Endothelial cell (in vitro differentiated cells): ENCODE measurements at regions not wholly inside any gene's neighbourhood (a gene's known extent, or its start where the extent isn't known, plus 50 kb on each side); places are given as distances from the start of the nearest gene placed in this dataset.
A peak's percentile ranks its signal among the peaks of the same experiment; 100 is the strongest.
"Not testable (repeated sequence)": the region's sequence is repeated elsewhere in the genome, so short reads cannot be mapped to it uniquely, and the experiment has no call there.

Experiments used
- DNase-seq: peaks from one replicate; pipeline ENCODE4 v3.0.0; 2021; ENCODE audit warnings: low spot score
- H3K27ac Mint-ChIP-seq: one replicate; pipeline ENCODE4 v1.8.0; 2021; ENCODE audit warnings: mixed read lengths, inconsistent platforms; ENCODE audit not compliant: unreplicated experiment
- H3K27me3 Mint-ChIP-seq: one replicate; pipeline ENCODE4 v1.8.0; 2021; ENCODE audit warnings: mild to moderate bottlenecking, moderate library complexity, mixed read lengths, inconsistent platforms; ENCODE audit not compliant: unreplicated experiment
- H3K36me3 Mint-ChIP-seq: one replicate; pipeline ENCODE4 v1.8.0; 2021; ENCODE audit warnings: mild to moderate bottlenecking, low read depth, mixed read lengths, inconsistent platforms; ENCODE audit not compliant: unreplicated experiment
- H3K4me1 Mint-ChIP-seq: one replicate; pipeline ENCODE4 v1.8.0; 2021; ENCODE audit warnings: mild to moderate bottlenecking, mixed read lengths, inconsistent platforms; ENCODE audit not compliant: unreplicated experiment
- H3K4me3 Mint-ChIP-seq: one replicate; pipeline ENCODE4 v1.8.0; 2021; ENCODE audit warnings: mild to moderate bottlenecking, mixed read lengths, inconsistent platforms; ENCODE audit not compliant: unreplicated experiment
- H3K9me3 Mint-ChIP-seq: one replicate; pipeline ENCODE4 v1.8.0; 2021; ENCODE audit warnings: mixed read lengths, inconsistent platforms; ENCODE audit not compliant: unreplicated experiment
- TF ChIP-seq, protein P1 (sequence below): fragments of 200-600 bp; sonication (generic); IDR thresholded peaks from one replicate; pipeline ENCODE4 v1.5.0; 2021; ENCODE audit warnings: antibody characterized with exemption; ENCODE audit not compliant: unreplicated experiment

DNA sequence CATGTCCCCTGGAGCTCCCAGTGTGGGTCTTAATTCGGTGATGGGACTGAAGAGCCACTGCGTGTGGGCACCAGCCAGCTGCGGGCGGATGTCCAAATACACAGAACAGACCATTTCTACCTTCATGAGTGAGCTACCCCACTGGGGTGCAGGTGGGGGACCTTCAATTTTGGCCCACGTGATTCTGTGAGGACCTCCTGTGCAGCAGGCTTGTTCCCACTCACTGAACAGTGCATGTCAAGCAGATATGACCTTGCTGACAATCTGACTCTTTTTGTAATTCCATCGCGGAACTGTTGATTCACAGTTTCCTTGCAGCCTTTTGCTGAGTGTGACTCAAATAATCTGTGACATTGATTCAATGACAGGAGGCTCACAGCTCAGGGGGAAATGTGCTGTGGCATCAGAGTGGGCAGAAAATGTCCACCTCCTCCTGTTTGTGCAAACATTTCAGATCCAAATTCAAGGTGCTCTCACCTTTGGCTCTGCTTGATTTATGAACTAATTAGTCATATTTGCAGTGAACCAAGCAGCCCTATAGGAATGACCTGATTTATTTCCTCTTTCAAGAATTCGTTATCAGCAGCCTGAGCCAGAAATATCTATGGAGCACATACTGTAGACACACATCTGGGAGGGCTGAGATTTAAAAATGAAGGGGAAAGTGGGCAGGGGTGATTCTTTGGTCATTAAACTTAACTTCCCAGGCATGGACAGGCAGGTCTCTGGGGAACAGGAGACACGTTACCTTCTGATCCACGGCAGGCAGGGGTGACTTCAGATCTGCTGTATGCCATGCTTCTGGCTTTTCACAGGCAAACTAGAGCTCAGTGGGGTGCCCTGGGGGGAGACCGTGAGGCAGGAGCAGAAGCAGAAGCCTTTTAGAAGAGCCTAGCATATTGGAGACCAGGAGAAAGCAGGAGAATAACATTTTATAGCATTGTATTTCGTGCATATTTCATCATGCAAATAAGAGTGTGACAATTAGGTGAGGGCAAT lies 170.0 kb upstream of the KL start:
- DNase-seq, result no peak
- H3K27me3 Mint-ChIP-seq, result no peaks in the 10 kb centered on the region
- H3K4me3 Mint-ChIP-seq, result no peak overlapping the region
- H3K4me1 Mint-ChIP-seq, result no peaks in the 10 kb centered on the region
- peaks cover 3% of the 10 kb centered on the region for H3K36me3 Mint-ChIP-seq
- TF ChIP-seq, protein P1, sequence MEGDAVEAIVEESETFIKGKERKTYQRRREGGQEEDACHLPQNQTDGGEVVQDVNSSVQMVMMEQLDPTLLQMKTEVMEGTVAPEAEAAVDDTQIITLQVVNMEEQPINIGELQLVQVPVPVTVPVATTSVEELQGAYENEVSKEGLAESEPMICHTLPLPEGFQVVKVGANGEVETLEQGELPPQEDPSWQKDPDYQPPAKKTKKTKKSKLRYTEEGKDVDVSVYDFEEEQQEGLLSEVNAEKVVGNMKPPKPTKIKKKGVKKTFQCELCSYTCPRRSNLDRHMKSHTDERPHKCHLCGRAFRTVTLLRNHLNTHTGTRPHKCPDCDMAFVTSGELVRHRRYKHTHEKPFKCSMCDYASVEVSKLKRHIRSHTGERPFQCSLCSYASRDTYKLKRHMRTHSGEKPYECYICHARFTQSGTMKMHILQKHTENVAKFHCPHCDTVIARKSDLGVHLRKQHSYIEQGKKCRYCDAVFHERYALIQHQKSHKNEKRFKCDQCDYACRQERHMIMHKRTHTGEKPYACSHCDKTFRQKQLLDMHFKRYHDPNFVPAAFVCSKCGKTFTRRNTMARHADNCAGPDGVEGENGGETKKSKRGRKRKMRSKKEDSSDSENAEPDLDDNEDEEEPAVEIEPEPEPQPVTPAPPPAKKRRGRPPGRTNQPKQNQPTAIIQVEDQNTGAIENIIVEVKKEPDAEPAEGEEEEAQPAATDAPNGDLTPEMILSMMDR, result no peak
- no peak overlapping the region for H3K27ac Mint-ChIP-seq
- no peaks in the 10 kb centered on the region for H3K9me3 Mint-ChIP-seq

DNA sequence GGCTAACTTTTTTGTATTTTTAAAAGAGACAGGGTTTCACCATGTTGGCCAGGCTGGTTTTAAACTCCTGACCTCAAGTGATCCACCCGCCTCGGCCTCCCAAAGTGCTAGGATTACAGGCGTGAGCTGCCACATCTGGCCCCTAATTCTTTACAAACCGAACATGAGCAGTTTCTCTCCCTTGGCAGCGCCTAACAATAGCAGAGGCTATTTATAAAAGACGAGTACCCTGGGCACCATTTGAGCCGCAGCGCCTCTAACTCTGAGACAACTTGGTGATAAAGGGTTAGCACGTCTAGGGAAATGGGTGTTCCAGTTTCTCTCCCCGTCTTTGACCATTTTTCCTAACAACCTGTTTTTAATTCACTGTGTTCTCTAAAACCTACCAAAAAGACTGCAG lies 168.2 kb upstream of the KL start:
- not testable (repeated sequence) for H3K27me3 Mint-ChIP-seq, H3K4me1 Mint-ChIP-seq, H3K9me3 Mint-ChIP-seq, H3K36me3 Mint-ChIP-seq, DNase-seq, H3K27ac Mint-ChIP-seq, H3K4me3 Mint-ChIP-seq

DNA sequence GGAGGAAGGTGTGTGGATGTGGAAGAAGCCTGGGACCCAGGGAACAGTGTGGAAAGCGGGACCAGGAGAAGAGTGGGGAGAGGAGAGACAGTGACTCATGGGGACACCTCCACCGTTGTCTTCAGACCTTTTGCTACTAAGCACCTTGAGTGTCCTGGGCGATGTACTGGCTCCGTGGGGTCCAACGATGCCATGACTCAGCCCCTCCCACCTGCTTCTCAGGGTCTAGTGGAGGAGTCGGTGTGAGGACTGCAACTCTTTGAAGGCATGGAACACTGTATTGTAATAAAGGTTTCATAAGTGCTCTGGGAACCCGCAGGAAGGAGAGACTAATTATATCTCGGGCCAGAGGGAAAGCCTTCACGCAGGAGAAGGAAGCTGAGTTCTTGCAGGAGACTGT lies 166.9 kb upstream of the KL start:
- Mint-ChIP-seq H3K4me3 (no peak overlapping the region), H3K27ac (peak overlapping the region; percentile 51), H3K27me3 (no peaks in the 10 kb centered on the region), H3K4me1 (no peaks in the 10 kb centered on the region), H3K9me3 (no peaks in the 10 kb centered on the region), H3K36me3 (no peaks in the 10 kb centered on the region)
- no peak for DNase-seq
- TF ChIP-seq, protein P1, result no peak

DNA sequence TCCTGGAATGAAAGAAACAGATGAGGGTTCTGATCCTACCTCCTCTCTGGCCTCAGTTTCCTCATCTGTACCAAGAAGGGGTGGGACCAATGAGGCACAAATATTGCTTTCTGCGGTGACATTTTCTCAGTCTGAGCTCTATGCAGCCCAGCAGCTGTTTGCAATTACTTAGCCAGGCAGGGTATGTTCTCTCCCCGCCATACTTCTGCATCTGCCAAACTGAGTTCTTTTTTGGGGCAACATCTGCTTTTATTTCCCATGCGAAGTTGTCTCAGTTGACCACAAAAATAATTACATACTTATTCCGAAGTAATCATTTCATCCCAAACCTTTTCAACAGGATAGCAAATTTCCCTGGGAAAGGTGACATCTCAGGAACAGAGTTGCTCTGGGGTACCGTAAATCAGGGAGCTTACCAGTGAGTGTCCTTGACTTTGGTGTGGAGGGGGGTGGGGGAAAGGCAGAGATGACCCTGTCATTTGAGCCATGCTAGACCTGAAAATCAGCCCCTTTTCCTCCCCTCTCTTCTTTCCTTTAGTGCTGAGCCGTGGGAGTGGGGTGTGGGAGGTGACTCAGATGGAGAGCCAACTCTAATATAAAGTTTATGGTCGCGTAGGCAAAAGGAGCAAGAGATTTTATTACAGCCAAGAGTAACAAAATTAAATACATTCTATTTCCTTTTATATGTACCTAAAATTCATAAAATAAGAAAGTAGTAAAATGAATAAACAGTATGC lies 165.7 kb upstream of the KL start:
- no peaks in the 10 kb centered on the region for H3K36me3 Mint-ChIP-seq
- H3K4me3 Mint-ChIP-seq, result no peak overlapping the region
- TF ChIP-seq, protein P1, result no peak
- no peaks in the 10 kb centered on the region for H3K27me3 Mint-ChIP-seq
- no peak for DNase-seq
- no peaks in the 10 kb centered on the region for H3K4me1 Mint-ChIP-seq
- no peaks in the 10 kb centered on the region for H3K9me3 Mint-ChIP-seq
- no peak overlapping the region for H3K27ac Mint-ChIP-seq

DNA sequence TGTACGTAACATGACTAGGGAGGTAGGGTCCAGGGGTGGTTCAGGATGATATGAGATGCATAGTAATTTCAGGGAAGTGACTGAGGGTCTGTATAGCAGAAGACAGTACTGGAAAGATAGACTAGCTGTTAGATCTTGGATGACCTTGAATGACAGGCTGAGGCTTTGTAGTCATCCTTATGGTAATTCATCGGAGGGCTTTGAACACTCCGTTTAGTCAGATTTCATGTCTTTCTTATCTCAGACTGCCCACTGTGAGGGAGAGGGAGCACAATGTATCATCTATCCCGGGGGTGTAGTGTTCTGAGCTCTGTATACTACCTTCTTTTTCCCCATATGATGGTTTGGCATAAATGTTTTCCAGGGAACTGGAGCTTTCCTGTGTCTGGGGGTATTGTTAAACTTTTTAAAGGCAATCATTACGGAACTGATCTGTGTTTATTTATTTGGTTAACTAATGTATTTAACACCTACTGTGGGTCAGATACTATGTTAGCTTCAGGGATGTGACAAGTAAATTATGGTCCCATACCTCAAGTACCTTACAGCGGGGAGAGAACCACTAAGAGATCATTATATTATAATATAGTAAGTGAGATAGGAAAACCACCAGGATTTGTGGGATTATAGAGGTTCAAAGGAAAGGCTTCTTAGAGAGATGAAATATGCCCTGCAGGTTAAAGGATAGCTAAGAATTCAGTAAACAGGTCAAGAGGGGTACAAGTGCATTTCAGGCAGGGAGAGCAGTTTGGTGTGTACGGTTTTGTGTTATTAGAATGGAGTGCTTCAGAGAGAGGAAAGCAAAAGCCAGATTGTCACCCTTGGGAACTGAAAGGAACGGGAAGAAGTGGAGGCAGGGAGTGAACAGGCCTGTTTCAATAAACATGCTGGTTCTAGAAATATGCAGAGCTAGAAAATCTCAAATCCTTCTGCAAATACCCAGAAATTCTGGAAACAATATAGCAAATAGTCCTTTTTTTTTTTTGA lies 164.8 kb upstream of the KL start:
- Mint-ChIP-seq H3K27me3 (no peaks in the 10 kb centered on the region), H3K9me3 (no peaks in the 10 kb centered on the region), H3K4me3 (no peak overlapping the region), H3K4me1 (no peaks in the 10 kb centered on the region), H3K36me3 (no peaks in the 10 kb centered on the region), H3K27ac (no peak overlapping the region)
- TF ChIP-seq, protein P1, result no peak
- DNase-seq, result no peak
